NOMO-1 (cell line): ENCODE measurements at regions not wholly inside any gene's neighbourhood (a gene's known extent, or its start where the extent isn't known, plus 50 kb on each side); places are given as distances from the start of the nearest gene placed in this dataset.
"Not testable (repeated sequence)": the region's sequence is repeated elsewhere in the genome, so short reads cannot be mapped to it uniquely, and the experiment has no call there.

Experiments
- DNase-seq, 2 experiments: peaks; one replicate each; lab custom pipeline; 2025; ENCODE audit not compliant: unreplicated experiment in 2 of 2; lab: John Stamatoyannopoulos, UW

DNA sequence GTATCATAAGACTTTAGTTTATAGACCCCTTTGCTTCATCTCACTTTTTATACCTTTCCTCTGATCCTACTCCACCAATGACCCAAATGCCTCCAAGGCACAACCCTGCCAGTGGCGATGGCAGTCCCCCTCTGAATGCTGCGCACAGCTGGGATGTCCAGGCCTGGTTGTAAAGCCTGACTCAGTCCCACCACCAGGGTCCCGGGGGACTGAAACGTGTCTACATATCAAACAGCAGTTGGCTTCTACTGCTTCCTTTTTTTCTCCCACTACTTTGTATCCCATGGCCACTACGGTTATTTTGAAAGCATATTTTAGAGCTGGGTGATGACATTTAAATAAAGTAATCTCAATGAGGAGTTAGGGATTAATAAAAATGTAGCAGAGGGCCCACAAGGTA is 329.8 kb upstream of the PSMD7 start:
- no peak for DNase-seq

DNA sequence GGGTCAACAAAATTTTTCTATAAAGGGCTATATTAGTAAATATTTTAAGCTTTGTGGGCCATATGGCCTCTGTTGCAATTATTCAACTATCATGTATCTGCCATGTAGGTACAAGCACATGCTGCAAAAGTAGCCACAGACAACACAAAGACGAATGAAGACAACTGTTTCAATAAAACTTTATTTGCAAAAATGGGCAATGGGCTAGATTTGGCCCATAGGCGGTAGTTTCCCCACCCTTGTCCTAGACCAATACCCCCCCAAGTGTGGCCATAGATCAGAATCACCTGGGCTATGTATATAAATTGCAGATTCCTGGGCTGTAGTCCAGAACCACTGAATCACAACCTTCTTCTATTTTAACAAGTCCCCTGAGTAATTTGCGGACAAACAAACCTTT is 331.0 kb upstream of the PSMD7 start:
- no peak for DNase-seq

- DNase-seq: peak; percentile 24 to 60
These were observed 339.8 kb upstream of the PSMD7 start for GRCh38 chr16:73956587-73957494.

DNA sequence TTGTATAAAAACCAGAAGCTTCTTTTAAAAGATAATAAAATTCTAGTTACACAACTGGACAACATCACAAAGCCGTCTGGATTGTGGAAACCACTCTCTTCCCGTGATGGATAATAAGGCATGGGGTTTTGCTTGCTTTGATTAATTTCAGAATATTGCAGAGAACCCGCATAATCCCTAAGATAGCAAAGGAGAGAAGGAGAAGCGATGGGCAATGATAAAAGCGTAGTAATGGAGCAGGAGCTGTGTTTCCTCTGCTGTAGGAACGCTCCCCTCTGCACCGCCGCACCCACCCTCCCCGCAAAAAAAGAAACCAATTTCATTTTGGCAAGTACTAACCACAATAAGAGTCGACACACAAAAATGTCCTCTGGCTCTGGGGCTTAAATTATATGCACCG is 340.9 kb upstream of the PSMD7 start:
- DNase-seq: no peak

DNA sequence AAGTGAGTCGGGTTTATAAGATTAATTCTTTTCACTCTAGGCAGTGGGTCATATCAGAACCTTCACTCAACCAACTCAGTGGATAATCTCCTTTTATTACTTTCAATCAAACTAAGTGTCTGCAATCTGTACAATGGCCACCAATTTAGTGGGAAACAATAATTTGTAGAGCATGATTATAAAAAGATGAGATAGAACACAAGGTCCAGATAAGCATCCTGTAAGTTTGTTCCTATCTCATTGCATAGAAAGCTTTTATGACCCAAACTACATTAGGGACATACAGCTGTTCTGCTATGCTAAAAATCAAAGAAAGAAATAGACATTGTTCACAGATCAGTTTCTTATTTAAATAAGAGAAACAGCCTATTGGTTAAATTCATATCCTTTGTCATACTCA is 341.4 kb upstream of the PSMD7 start:
- DNase-seq: no peak

DNA sequence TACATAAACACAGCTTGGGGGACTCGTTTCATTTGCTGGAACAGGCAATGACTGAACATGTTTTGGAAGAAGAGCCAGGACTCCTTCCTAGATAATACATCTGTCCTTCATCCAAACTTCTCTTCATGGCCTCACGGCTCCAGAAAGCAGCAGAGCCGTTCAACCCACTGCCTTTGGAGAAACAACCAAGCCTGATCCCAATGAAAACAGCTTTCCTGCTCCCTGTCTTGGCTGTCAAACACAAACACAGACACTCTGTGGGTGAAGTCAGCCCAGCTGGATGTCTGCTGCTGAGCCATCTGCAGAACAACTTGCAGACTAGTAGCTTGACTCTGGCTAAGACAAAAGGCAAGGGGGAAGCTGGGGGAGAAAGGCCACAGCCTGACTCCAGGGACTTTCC is 345.1 kb upstream of the PSMD7 start:
- no peak for DNase-seq

DNA sequence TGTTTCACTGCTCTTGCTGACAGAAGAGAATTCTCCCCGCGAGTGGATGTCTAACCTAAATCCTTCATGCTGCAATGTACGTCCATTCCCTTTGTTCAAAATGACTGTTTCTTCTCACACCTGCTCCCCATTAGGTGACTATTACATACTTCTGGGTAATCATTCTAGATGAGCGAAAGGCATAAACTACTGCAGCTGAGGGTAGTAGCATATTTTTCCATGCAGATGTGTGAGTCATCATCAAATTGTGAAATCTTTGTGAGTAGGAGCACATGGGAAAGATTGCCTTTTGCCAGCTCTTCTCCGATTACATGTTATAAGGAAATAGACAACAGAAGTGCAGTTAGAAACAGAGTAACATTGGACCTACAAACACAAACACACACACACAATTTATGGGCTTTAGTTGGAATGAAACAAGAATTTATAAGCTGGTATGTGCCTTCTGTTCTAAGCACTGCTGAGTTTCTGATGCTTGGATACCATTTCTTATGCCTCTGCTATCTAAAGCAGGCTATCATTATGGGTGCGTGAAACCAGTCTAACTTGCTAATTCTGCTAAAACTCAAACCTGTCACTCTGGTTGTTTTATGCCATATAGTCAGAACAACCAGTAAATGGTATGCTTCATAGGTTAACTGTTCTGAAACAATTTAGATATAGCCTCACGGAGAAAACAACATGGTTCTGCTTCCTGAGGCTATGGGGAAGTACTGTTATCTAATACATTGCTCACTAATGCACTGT is 346.9 kb upstream of the PSMD7 start:
- no peak for DNase-seq

GRCh38 chr16:73945631-73946030 is 351.0 kb upstream of the PSMD7 start:
- DNase-seq: no peak

DNA sequence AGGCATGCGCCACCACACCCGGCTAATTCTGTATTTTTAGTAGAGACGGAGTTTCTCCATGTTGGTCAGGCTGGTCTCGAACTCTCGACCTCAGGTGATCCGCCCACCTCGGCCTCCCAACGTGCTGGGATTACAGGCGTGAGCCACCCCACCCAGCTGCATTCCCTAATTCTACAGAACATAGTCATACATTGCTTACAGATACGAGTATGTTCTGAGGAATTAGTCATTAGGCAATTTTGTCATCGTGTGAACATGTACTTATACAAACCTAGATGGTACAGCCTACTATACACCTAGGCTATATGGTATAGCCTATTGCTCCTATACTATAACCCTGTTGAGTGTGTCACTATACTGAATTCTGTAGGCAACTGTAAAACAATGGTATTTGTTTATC is 353.4 kb upstream of the PSMD7 start:
- DNase-seq: not testable (repeated sequence)

- DNase-seq: not testable (repeated sequence)
These were observed 355.8 kb upstream of the PSMD7 start for GRCh38 chr16:73940786-73941185.

- no peak for DNase-seq
These were observed 372.7 kb upstream of the PSMD7 start for GRCh38 chr16:73923951-73924350.

DNA sequence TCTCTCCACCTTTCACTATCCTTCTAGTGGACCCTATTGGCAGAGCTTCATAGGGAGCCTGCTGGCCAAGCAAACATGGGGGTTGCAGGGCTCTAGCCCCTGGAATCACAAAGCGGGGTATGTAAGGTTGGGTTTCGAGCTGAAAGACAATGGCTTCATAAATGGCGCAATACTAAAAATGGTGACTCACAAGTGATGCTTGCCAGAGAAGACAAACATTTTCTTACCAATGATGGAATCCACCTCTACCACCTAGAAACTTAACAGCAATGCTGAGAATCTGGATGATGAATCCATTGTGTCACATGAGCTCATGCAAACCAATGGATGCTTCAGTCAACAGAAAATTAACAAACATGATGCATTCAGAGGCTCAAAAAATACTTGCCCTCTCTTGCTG is 375.3 kb upstream of the PSMD7 start:
- no peak for DNase-seq

GRCh38 chr16:73916829-73917594 is 379.6 kb upstream of the PSMD7 start:
- no peak for DNase-seq

- DNase-seq: no peak
These were observed 380.7 kb upstream of the PSMD7 start for GRCh38 chr16:73915935-73916334.

- DNase-seq: no peak
These were observed 381.5 kb upstream of the PSMD7 start for GRCh38 chr16:73915140-73915539.

- no peak for DNase-seq
These were observed 383.8 kb upstream of the PSMD7 start for GRCh38 chr16:73912850-73913249.

DNA sequence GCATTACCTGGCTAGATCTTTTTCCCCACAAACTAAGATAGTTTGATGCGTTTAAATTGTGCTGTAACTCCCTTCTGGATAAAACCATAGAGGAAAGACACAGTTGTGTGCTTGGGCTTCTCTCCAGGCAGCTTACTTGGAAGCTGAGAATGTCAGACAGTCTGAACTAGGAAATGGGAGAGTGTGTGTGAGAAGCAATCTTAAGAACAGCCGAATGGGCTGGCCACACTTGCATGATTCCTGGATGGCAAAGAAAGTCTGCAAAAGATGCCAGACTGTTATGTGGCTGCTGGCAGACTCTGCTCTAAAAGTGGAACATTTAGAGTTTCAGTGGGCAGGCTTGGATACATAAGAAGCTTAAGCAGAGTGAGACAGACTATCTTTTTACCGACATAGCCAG is 384.3 kb upstream of the PSMD7 start:
- DNase-seq: no peak

DNA sequence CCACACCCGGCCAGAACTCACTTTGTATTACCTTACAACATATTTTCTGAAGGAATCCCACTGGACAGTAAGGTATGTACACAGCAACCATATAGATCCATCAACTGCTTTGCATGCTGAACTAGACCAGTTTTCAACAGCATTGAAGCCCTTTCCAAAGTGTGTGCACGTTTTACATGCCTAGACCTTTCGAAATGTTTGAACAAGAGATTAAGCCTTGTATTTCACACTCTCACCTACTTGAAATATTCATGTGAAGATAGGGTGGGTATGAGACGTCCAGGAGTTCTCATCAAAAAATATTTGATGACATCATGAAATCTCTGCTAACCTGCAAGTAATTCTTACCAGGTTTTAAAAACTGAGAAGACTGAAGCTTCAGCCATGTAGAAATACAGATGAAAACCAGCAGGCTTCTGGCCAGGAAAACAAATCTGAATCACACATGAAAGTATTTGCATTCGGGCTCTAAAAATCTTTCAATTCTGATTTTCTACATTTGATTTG is 387.0 kb upstream of the PSMD7 start:
- DNase-seq: no peak

DNA sequence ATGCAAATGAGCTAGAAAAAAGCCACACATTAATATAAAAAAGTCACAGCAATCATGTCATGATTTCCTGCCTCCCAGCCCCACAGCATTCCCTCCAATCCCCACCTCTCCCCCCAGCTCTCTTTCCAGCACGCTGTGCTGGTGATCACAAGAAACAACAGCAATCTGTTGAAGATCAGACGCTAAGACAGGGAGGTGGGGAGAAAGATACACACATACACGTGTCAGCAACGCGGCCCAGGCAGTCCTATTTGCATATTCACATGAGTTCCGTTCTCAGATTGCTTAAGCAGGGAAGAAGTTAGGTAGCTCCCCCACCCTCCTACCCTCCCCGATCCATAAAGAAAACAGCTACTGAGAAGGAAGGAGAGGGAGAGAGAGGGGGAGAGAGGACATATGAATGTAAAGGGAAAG is 405.5 kb upstream of the PSMD7 start:
- DNase-seq: no peak

DNA sequence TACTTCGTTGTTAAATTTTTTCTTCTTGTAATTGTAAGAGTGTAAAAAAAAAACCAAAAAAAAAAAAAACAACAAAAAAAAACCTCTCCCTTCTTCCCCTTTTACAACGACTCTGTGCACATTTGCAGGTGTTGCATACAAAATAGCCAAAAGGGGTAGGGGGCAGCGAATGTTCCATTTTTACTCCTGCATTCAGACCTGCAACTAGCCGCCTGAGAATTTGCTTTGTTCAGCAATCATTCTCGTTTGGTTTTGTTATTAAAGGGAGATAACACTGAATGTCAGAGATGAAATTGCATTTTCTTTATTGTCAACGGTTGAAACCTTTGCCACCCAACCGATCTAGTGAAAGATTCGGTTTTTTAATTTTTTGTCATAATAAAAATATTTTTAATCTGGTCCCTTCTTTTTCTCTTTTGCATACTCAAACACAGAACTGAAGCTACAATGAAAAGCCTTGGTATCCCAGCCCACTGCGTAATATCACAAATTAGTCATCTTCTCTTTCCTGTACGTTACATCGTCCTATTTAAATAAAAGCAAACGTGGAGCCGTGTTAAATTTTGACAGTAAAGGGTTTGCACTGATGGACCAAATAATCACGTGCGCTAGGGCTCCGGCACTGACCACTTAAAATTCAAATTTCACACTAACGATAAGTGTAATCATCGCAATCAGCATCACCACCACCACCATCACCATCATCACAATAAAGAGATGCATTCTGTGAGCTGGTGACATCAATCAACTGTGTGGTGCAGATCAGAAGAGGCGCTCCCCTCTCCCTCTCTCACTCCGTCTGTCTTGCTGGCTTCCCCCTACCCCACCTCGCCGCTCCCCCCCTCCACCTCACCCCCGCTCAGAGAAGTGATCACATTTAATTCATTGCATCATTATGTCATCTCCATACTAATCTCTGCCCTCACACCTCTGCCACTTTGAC is 406.2 kb upstream of the PSMD7 start:
- no peak for DNase-seq
